Mucosa of gallbladder (tissue), 1 donor: ENCODE measurements at regions not wholly inside any gene's neighbourhood (a gene's known extent, or its start where the extent isn't known, plus 50 kb on each side); places are given as distances from the start of the nearest gene placed in this dataset.

Experiments
- DNase-seq: peaks from one replicate; pipeline ENCODE4 v3.0.0-alpha.2; 2020; ENCODE audit warnings: low spot score
- donor health status: DM: no; HTN: no; CAD: no.

DNA sequence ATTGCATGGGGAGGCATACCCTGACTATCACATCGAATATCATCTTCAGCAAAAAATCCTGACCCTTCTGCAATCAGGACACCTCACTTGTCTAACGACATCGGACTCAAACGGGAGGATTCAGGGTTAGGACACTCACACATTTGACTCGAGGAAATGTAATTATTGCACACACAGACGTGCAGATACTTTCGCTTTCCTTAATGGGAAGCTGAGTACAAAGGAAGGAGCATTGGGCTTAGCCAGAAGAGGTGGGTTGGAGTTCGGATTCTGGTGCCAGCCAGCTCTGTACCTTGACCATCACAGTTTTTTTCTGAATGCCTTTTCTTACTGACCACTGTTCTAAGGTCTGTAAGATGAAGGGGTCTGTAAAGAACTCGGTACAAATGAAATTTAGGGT is 260.4 kb downstream of the GALC start:
- no peak for DNase-seq

- DNase-seq: no peak
Observed at GRCh38 chr14:87725318-87725717, 267.7 kb downstream of the GALC start.

GRCh38 chr14:87712396-87713090 is 280.4 kb downstream of the GALC start:
- no peak for DNase-seq

DNA sequence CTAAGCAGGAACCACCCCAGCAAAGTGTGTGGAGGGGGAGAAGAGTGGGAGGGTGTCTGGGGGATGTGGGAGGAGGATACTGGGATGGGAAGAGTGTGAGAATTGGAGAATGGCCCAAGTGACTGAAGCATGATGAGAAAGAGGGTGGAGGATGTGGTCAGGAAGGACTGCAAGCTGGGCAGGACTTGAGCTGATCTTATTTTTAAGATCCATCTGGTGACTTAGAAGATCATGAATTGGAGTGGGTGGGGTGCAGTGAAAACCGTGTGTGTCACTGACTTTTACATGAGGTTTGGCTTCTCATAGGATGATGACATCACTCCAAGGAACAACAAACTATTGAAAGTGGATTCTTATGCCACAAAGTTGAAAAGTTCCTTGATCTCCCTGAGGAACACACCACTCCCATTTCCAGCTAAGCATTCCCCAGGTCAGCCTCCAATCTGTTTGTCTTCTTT is 287.5 kb downstream of the GALC start:
- DNase-seq: no peak

- no peak for DNase-seq
Observed at GRCh38 chr14:87698481-87698880, 294.5 kb downstream of the GALC start.

DNA sequence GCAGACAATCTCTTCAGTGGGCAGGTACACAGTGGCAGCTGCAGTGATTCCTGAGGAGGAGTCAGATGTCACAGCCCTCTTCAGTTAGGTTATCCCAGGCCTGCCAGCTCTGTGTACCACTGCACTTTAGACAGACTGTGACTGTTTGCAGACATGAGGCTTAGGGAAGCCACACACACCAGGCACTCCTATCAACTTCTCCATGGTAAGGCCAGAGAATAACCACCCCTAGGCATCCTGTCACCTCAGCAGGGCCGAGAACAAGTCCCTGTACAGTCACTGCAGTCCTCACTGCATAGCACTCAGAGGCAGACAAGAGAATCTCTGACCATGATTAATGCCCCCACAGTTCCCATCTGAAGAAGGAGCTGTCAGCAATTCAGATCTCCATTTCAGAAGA is 296.5 kb downstream of the GALC start:
- DNase-seq: no peak

GRCh38 chr14:87691042-87691881 is 301.7 kb downstream of the GALC start:
- no peak for DNase-seq

- no peak for DNase-seq
Observed at GRCh38 chr14:87690076-87690613, 302.8 kb downstream of the GALC start.

- no peak for DNase-seq
Observed at GRCh38 chr14:87688524-87688923, 304.5 kb downstream of the GALC start.

DNA sequence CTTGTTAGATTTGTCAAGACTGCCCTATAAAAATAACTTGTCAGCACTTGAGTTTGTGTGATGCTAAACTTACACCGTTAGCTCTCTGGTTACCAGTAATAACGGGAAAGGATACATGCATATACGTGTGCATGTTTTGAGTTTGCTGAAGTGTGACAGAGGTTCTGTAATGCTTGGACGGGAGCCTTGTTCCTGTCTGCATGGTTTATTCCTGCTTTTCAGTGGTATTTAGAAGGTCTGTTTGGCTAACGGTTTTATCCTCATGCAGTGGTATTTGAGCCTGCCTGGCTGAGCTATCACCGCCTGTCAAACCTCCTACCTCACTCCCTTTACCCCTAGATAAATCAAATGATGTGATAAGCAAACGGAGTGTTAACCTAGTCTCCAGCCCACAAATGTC is 305.6 kb downstream of the GALC start:
- no peak for DNase-seq

- no peak for DNase-seq
Observed at GRCh38 chr14:87686746-87687145, 306.2 kb downstream of the GALC start.

DNA sequence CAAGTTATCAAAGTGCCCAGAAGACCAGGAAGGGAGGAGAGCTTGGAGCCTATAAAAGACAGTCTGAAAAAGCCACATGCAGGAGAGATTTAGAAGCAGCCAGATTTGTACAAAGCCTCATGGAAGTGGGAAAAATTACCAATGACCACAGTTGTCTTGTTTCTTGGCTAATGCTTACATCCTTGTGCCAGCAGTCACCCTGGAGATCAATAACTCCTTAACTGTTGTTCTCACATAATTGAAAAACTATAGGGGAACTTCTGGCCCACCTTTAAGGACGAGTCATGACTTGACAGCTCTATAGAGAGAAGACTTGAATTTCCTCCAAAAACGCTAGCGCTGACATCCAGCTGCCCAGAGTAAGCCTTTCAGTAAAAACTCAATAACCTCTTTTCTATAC is 313.1 kb downstream of the GALC start:
- no peak for DNase-seq

- DNase-seq: no peak
Observed at GRCh38 chr14:87678624-87679023, 314.4 kb downstream of the GALC start.

DNA sequence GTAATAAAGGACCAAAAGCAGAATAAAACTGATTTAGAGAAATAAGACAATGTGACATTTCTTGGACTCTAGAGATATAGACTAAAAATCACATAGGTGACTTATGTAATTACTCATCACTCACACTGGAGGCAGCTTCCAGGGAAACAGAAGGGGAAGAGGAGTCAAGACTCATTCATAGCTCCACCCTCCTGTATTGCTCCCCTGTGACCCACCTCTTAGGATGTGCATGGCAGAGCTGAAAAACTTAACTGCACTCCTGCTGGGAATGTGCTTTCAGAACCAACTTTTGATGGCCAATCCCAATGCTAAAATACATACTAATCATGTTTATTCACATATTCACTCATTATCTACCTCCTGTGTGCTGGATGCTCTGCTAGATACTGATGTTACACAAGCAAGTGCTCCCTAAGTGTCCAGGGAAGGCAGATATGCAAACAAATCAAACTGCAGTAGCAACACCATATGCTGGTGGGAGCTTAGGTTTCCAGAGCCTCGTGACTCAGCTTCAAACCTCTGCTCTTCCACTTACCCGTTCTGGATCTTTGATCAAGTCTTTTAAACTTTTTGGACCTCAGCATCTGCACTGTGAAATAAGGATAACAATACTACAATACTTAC is 316.1 kb downstream of the GALC start:
- DNase-seq: no peak

DNA sequence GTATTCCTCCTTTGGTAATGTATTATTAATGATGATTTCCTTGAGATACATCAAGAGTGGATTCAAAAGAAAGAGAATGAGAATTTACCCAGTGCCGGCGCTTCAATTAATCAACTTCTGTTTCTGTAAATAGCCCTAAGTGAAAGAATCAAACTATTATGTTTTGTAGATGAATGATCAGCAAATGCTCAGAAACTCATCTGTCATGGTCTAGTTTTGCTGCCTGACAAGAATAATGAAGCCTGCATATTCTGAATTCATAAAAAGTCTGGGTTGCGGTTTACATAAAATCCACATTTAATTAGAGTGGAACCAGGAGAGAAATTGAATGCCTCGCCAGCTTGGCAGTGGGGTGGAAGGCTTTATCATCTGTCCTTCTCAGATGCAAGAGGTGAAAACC is 325.3 kb downstream of the GALC start:
- no peak for DNase-seq

- DNase-seq: no peak
Observed at GRCh38 chr14:87656315-87656714, 336.7 kb downstream of the GALC start.

DNA sequence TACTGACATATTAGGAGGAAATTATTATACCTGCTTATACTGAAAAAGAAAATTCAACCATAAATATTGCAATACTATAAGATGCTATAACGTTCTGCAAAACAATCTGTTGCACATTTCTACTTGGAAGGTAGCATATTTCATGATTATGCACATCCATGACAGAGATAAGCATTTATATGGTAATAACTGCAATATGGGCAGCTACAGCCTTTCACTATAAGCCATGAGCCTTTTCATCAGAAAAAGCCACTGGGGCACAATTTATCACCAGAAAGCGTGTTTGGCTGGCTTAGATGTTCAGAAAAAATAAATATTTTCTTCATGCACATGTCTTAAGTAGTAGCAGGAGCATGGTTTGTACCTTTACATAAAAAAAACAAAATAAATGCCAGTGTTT is 340.7 kb downstream of the GALC start:
- no peak for DNase-seq

- DNase-seq: no peak
Observed at GRCh38 chr14:87644689-87645088, 348.3 kb downstream of the GALC start.

- DNase-seq: no peak
Observed at GRCh38 chr14:87643005-87643404, 350.0 kb downstream of the GALC start.

- DNase-seq: no peak
Observed at GRCh38 chr14:87640553-87640952, 352.4 kb downstream of the GALC start.

DNA sequence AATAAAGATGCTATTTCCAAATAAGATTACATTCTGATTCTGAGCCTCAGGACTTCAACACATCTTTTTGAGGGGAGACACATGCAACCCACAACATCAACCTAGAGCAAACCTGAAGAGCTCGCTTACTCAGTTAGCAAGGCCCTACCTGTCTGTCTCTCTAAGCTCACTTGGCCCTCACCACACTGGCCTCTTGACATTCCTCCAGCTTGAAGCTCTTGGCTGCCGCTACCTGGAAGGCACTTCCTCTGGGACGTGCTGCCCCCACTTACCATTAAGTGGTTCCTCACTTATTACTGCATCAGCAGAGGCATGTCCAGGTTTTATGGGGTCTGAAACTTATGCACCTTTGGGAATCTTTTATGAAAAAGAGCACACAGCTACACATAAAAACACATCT is 354.8 kb downstream of the GALC start:
- DNase-seq: no peak

- no peak for DNase-seq
Observed at GRCh38 chr14:87635442-87635841, 357.5 kb downstream of the GALC start.

DNA sequence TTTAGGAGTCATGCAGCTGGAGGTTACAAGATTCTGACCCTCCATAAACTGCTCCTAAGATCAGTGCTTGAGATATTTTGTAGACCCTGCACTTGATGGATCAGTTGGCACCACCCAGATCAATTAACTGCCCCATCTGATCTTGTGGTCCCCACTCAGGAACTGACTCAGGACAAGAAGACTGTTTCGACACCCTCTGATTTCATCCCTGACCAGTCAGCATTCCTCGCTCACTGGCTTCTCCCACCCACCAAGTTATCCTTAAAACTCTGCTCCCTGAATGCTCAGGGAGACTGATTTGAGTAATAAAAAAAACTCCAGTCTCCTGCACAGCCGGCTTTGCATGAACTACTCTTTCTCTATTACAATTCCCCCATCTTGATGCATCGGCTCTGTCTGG is 360.2 kb downstream of the GALC start:
- DNase-seq: no peak
